GM06990 (cell line): ENCODE measurements at regions not wholly inside any gene's neighbourhood (a gene's known extent, or its start where the extent isn't known, plus 50 kb on each side); places are given as distances from the start of the nearest gene placed in this dataset.

ENCODE experiments used
- DNase-seq: peaks from one replicate; pipeline ENCODE4 v3.0.0-alpha.2; 2011; ENCODE audit not compliant: insufficient read length; ENCODE audit errors: extremely low read depth
- H3K27me3 ChIP-seq: replicated peaks from 2 replicates; pipeline ENCODE4 v1.6.0; 2011; ENCODE audit warnings: low read length; ENCODE audit not compliant: control insufficient read depth, insufficient read depth
- H3K36me3 ChIP-seq: 2 replicates; pipeline ENCODE4 v1.5.1; 2011; ENCODE audit warnings: low read length; ENCODE audit not compliant: control insufficient read depth, insufficient read depth
- H3K4me3 ChIP-seq: replicated peaks from 2 replicates; pipeline ENCODE4 v1.5.1; 2011; ENCODE audit warnings: low read depth, mild to moderate bottlenecking, control low read depth, low read length
- CTCF ChIP-seq: IDR thresholded peaks from 2 replicates; pipeline ENCODE4 v1.5.1; 2011; ENCODE audit warnings: low read length, control low read depth, mild to moderate bottlenecking, inconsistent platforms; ENCODE audit not compliant: insufficient read depth, poor library complexity, severe bottlenecking

- no peaks in the 10 kb centered on the region for H3K36me3 ChIP-seq
- no peaks in the 10 kb centered on the region; the same call in 1 of the 2 replicates for H3K27me3 ChIP-seq
- no peak for TF ChIP-seq CTCF
- H3K4me3 ChIP-seq, result no peak overlapping the region
- DNase-seq, result no peak
Measured at GRCh38 chr17:34130544-34130943, 124.5 kb upstream of the CCL2 start.

GRCh38 chr17:34131386-34131785, 123.7 kb upstream of the CCL2 start:
- DNase-seq, result no peak
- H3K36me3 ChIP-seq, result no peaks in the 10 kb centered on the region

GRCh38 chr17:34133350-34133749, 121.7 kb upstream of the CCL2 start:
- H3K36me3 ChIP-seq, result no peaks in the 10 kb centered on the region
- no peaks in the 10 kb centered on the region; the same call in 1 of the 2 replicates for H3K27me3 ChIP-seq
- no peak overlapping the region for H3K4me3 ChIP-seq
- TF ChIP-seq CTCF, result no peak
- no peak for DNase-seq

More at GRCh38 chr17:34131386-34131785, 123.7 kb upstream of the CCL2 start:
- no peaks in the 10 kb centered on the region; the same call in 1 of the 2 replicates for H3K27me3 ChIP-seq
- TF ChIP-seq CTCF, result no peak
- H3K4me3 ChIP-seq, result no peak overlapping the region

GRCh38 chr17:34135841-34136240, 119.2 kb upstream of the CCL2 start:
- H3K4me3 ChIP-seq, result no peak overlapping the region
- TF ChIP-seq CTCF, result no peak
- no peak for DNase-seq
- H3K27me3 ChIP-seq, result no peaks in the 10 kb centered on the region; the same call in 1 of the 2 replicates
- no peaks in the 10 kb centered on the region for H3K36me3 ChIP-seq

GRCh38 chr17:34140006-34140405, 115.1 kb upstream of the CCL2 start:
- no peak for DNase-seq
- H3K4me3 ChIP-seq, result no peak overlapping the region
- TF ChIP-seq CTCF, result no peak

GRCh38 chr17:34141590-34141989, 113.5 kb upstream of the CCL2 start:
- no peaks in the 10 kb centered on the region for H3K36me3 ChIP-seq
- H3K27me3 ChIP-seq, result no peaks in the 10 kb centered on the region; the same call in 1 of the 2 replicates
- H3K4me3 ChIP-seq, result no peak overlapping the region
- DNase-seq, result no peak
- TF ChIP-seq CTCF, result no peak

More at GRCh38 chr17:34140006-34140405, 115.1 kb upstream of the CCL2 start:
- Histone ChIP-seq H3K36me3 (no peaks in the 10 kb centered on the region), H3K27me3 (no peaks in the 10 kb centered on the region; the same call in 1 of the 2 replicates)
